Mesenchymal stem cell (in vitro differentiated cells and primary cell): ENCODE measurements at regions not wholly inside any gene's neighbourhood (a gene's known extent, or its start where the extent isn't known, plus 50 kb on each side); places are given as distances from the start of the nearest gene placed in this dataset.

ENCODE experiments used
- DNase-seq: peaks from one replicate; pipeline ENCODE4 v3.0.0-alpha.2; 2013
- H2AFZ ChIP-seq: one replicate; pipeline ENCODE4 v1.6.1; 2013; ENCODE audit warnings: low read depth, mild to moderate bottlenecking, control low read depth, inconsistent platforms, low read length, moderate library complexity
- H2AK5ac ChIP-seq: 2 replicates; pipeline ENCODE4 v1.6.1; 2013; ENCODE audit warnings: low read length, moderate library complexity, mild to moderate bottlenecking, inconsistent platforms; ENCODE audit not compliant: severe bottlenecking
- H2BK120ac ChIP-seq: one replicate; pipeline ENCODE4 v1.6.1; 2013; ENCODE audit warnings: low read depth, mild to moderate bottlenecking, inconsistent platforms, low read length, moderate library complexity
- H2BK12ac ChIP-seq, 2 experiments: one replicate each; pipeline ENCODE4 v1.6.1; 2013; ENCODE audit warnings: inconsistent platforms in 2 of 2, low read length in 2 of 2, mild to moderate bottlenecking in 2 of 2, moderate library complexity in 2 of 2, control low read depth in 1 of 2
- H2BK15ac ChIP-seq: one replicate; pipeline ENCODE4 v1.6.1; 2013; ENCODE audit warnings: mild to moderate bottlenecking, low read depth, inconsistent platforms; ENCODE audit not compliant: poor library complexity, severe bottlenecking
- H2BK5ac ChIP-seq: 2 replicates; pipeline ENCODE4 v1.6.1; 2013; ENCODE audit warnings: low read depth, mild to moderate bottlenecking, low read length, control low read depth, inconsistent platforms; ENCODE audit not compliant: poor library complexity, severe bottlenecking
- H3K14ac ChIP-seq, 2 experiments: one replicate each; pipeline ENCODE4 v1.6.1; 2013; ENCODE audit warnings: inconsistent platforms in 2 of 2, low read length in 2 of 2, control low read depth in 1 of 2, mild to moderate bottlenecking in 1 of 2, moderate library complexity in 1 of 2
- H3K18ac ChIP-seq, 2 experiments: one replicate each; pipeline ENCODE4 v1.6.1; 2013; ENCODE audit warnings: inconsistent platforms in 2 of 2, low read length in 2 of 2, control low read depth in 1 of 2, low read depth in 1 of 2, mild to moderate bottlenecking in 1 of 2
- H3K23ac ChIP-seq, 2 experiments: one replicate each; pipeline ENCODE4 v1.6.1; 2013; ENCODE audit warnings: inconsistent platforms in 2 of 2, low read length in 2 of 2, mild to moderate bottlenecking in 2 of 2, moderate library complexity in 2 of 2, control low read depth in 1 of 2
- H3K27ac ChIP-seq: 2 replicates; pipeline ENCODE4 v1.5.1; 2013; ENCODE audit warnings: mild to moderate bottlenecking, moderate library complexity, low read length, control low read depth, inconsistent platforms; ENCODE audit not compliant: poor library complexity, severe bottlenecking
- H3K27me3 ChIP-seq, 2 experiments: 2 replicates each; pipeline versions ENCODE4 v1.6.1 to v1.7.0; 2013; ENCODE audit warnings: low read length in 2 of 2, mild to moderate bottlenecking in 2 of 2, moderate library complexity in 2 of 2, control low read depth in 1 of 2, inconsistent platforms in 1 of 2; ENCODE audit not compliant: control insufficient read depth in 1 of 2, insufficient read depth in 1 of 2
- H3K36me3 ChIP-seq, 2 experiments: 2 replicates each; pipeline versions ENCODE4 v1.6.1 to v1.7.0; 2013; ENCODE audit warnings: low read length in 2 of 2, control low read depth in 1 of 2, inconsistent platforms in 1 of 2, low read depth in 1 of 2, mild to moderate bottlenecking in 1 of 2; ENCODE audit not compliant: insufficient read depth in 2 of 2, control insufficient read depth in 1 of 2
- H3K4ac ChIP-seq, 2 experiments: one replicate each; pipeline ENCODE4 v1.6.1; 2013; ENCODE audit warnings: inconsistent platforms in 2 of 2, low read length in 2 of 2, mild to moderate bottlenecking in 2 of 2, moderate library complexity in 2 of 2, control low read depth in 1 of 2, low read depth in 1 of 2
- H3K4me1 ChIP-seq: 2 replicates; pipeline ENCODE4 v1.6.1; 2013; ENCODE audit warnings: low read depth, low read length, control low read depth; ENCODE audit not compliant: control insufficient read depth, insufficient read depth
- H3K4me2 ChIP-seq: 2 replicates; pipeline ENCODE4 v1.6.1; 2013; ENCODE audit warnings: low read length, mild to moderate bottlenecking, inconsistent platforms; ENCODE audit not compliant: poor library complexity, severe bottlenecking
- H3K4me3 ChIP-seq, 2 experiments: 2 replicates each; pipeline versions ENCODE4 v1.5.1 to v1.7.0; 2013; ENCODE audit warnings: low read length in 2 of 2, mild to moderate bottlenecking in 2 of 2, control low read depth in 1 of 2, low read depth in 1 of 2; ENCODE audit not compliant: insufficient read depth in 1 of 2
- H3K79me1 ChIP-seq: replicated peaks from 2 replicates; pipeline ENCODE4 v1.6.1; 2013; ENCODE audit warnings: mild to moderate bottlenecking, control low read depth, low read length, inconsistent platforms; ENCODE audit not compliant: poor library complexity, severe bottlenecking
- H3K9ac ChIP-seq: 2 replicates; pipeline ENCODE4 v1.7.0; 2013; ENCODE audit warnings: mild to moderate bottlenecking, low read length, moderate library complexity
- H3K9me3 ChIP-seq: 2 replicates; pipeline ENCODE4 v1.7.0; 2013; ENCODE audit warnings: mild to moderate bottlenecking, low read length; ENCODE audit not compliant: control insufficient read depth
- H4K8ac ChIP-seq: one replicate; pipeline ENCODE4 v1.6.1; 2013; ENCODE audit warnings: inconsistent platforms, mild to moderate bottlenecking, low read length, moderate library complexity
- H4K91ac ChIP-seq: one replicate; pipeline ENCODE4 v1.6.1; 2013; ENCODE audit warnings: mild to moderate bottlenecking, low read length, inconsistent platforms
- WGBS: methylation state at CpG from one replicate; pipeline ENCODE4 v1.1.7; 2013; ENCODE audit warnings: mixed read lengths; 5-methylcytosine and 5-hydroxymethylcytosine counted together

- no peak overlapping the region for H2BK15ac ChIP-seq
- peaks cover 0 to 31% of the 10 kb centered on the region in 2 experiments for H3K27me3 ChIP-seq
- no peak overlapping the region for H3K9ac ChIP-seq
- no peak overlapping the region for H4K8ac ChIP-seq
- H3K4me3 ChIP-seq = no peak overlapping the region
- no peak overlapping the region for H2BK12ac ChIP-seq
- DNase-seq = no peak
- no peak overlapping the region for H3K27ac ChIP-seq
- no peak overlapping the region for H2AFZ ChIP-seq
- H3K18ac ChIP-seq = no peak overlapping the region
- H3K14ac ChIP-seq = no peak overlapping the region
- no peaks in the 10 kb centered on the region for H3K9me3 ChIP-seq
- H2AK5ac ChIP-seq = no peak overlapping the region
- no peak overlapping the region for H3K23ac ChIP-seq
- H3K4me1 ChIP-seq = no peaks in the 10 kb centered on the region
- H3K4me2 ChIP-seq = no peak overlapping the region
- no peak overlapping the region for H4K91ac ChIP-seq
- WGBS = 75% methylated on average over 6 of the region's 6 CpGs
- H2BK5ac ChIP-seq = no peak overlapping the region
- H3K4ac ChIP-seq = no peak overlapping the region
- H2BK120ac ChIP-seq = no peak overlapping the region
- no peaks in the 10 kb centered on the region for H3K79me1 ChIP-seq
- H3K36me3 ChIP-seq = no peaks in the 10 kb centered on the region
Observed at GRCh38 chr1:37294529-37294928, 179.9 kb upstream of the ZC3H12A start.

- H3K9me3 ChIP-seq = no peaks in the 10 kb centered on the region
- no peaks in the 10 kb centered on the region for H3K4me1 ChIP-seq
- no peaks in the 10 kb centered on the region for H3K36me3 ChIP-seq
- no peak overlapping the region for H3K27ac ChIP-seq
- H3K4me2 ChIP-seq = no peak overlapping the region
- no peak overlapping the region for H2BK12ac ChIP-seq
- WGBS = 49% methylated on average over 6 of the region's 6 CpGs
- no peak overlapping the region for H2AK5ac ChIP-seq
- H4K8ac ChIP-seq = no peak overlapping the region
- no peak overlapping the region for H3K14ac ChIP-seq
- H2AFZ ChIP-seq = no peak overlapping the region
- no peak overlapping the region for H3K18ac ChIP-seq
- H3K23ac ChIP-seq = no peak overlapping the region
- H2BK15ac ChIP-seq = no peak overlapping the region
- no peaks in the 10 kb centered on the region for H3K79me1 ChIP-seq
- DNase-seq = no peak
- no peak overlapping the region for H4K91ac ChIP-seq
- H3K4me3 ChIP-seq = no peak overlapping the region
- no peak overlapping the region for H2BK5ac ChIP-seq
- H2BK120ac ChIP-seq = no peak overlapping the region
- H3K4ac ChIP-seq = no peak overlapping the region
- H3K9ac ChIP-seq = no peak overlapping the region
- peaks cover 0 to 34% of the 10 kb centered on the region in 2 experiments for H3K27me3 ChIP-seq
Observed at GRCh38 chr1:37298769-37299168, 175.6 kb upstream of the ZC3H12A start.

- no peaks in the 10 kb centered on the region for H3K4me1 ChIP-seq
- no peak for DNase-seq
- H2BK5ac ChIP-seq = no peak overlapping the region
- H3K27me3 ChIP-seq = peaks cover 0 to 32% of the 10 kb centered on the region in 2 experiments
- no peak overlapping the region for H2AK5ac ChIP-seq
- H2BK120ac ChIP-seq = no peak overlapping the region
- H3K23ac ChIP-seq = no peak overlapping the region
- H3K4me2 ChIP-seq = no peak overlapping the region
- H4K91ac ChIP-seq = no peak overlapping the region
- H3K79me1 ChIP-seq = no peaks in the 10 kb centered on the region
- H3K27ac ChIP-seq = no peak overlapping the region
- no peak overlapping the region for H3K18ac ChIP-seq
- no peak overlapping the region for H2AFZ ChIP-seq
- H3K9me3 ChIP-seq = no peaks in the 10 kb centered on the region
- H2BK12ac ChIP-seq = no peak overlapping the region
- no peak overlapping the region for H3K14ac ChIP-seq
- no peak overlapping the region for H3K4ac ChIP-seq
- WGBS = 97% methylated on average over 4 of the region's 5 CpGs
- no peak overlapping the region for H3K4me3 ChIP-seq
- H2BK15ac ChIP-seq = no peak overlapping the region
- H3K36me3 ChIP-seq = no peaks in the 10 kb centered on the region
- H3K9ac ChIP-seq = no peak overlapping the region
- H4K8ac ChIP-seq = no peak overlapping the region
Observed at GRCh38 chr1:37299216-37299615, 175.2 kb upstream of the ZC3H12A start.

- Histone ChIP-seq H3K27ac (no peak overlapping the region), H2AFZ (no peak overlapping the region), H3K9me3 (no peaks in the 10 kb centered on the region), H2BK12ac (no peak overlapping the region), H2BK5ac (no peak overlapping the region), H3K9ac (no peak overlapping the region), H3K79me1 (no peaks in the 10 kb centered on the region), H3K18ac (no peak overlapping the region), H3K27me3 (peaks cover 0 to 8% of the 10 kb centered on the region in 2 experiments), H3K4ac (no peak overlapping the region), H2BK15ac (no peak overlapping the region), H2BK120ac (no peak overlapping the region), H3K4me2 (no peak overlapping the region), H3K23ac (no peak overlapping the region), H3K4me3 (no peak overlapping the region), H3K4me1 (no peaks in the 10 kb centered on the region), H3K36me3 (no peaks in the 10 kb centered on the region), H4K8ac (no peak overlapping the region), H4K91ac (no peak overlapping the region), H2AK5ac (no peak overlapping the region), H3K14ac (no peak overlapping the region)
- no peak for DNase-seq
- WGBS = 55% methylated on average over 3 of the region's 3 CpGs
Observed at GRCh38 chr1:37303884-37304574, 170.4 kb upstream of the ZC3H12A start.
